ENCODE measurements at regions not wholly inside any gene's neighbourhood (a gene's known extent, or its start where the extent isn't known, plus 50 kb on each side); places are given as distances from the start of the nearest gene placed in this dataset.

DNA sequence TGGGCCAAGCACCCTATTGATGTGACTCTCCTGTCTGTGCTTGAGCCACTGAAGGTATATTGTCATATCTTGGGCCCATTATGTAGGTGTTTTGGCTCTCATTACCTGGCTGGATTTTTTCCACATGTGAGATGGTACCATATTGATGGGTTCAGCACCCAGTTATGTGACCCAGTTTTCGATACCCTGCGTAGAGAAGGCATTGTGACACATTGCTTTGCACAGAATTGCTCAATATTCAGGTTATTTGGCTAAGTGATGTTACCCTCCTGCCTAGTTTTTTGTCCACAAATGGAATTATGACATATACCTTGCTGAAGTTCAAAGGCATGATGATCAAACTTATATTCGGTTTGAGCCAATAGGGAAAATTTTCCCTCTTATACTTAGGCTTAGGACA lies 1007.3 kb upstream of the TSPY4 start:
- TF ChIP-seq CTCF (IDR thresholded peaks at IDR 0.05) (no peak), ZFX (IDR thresholded peaks at IDR 0.05; ENCODE audit: borderline replicate concordance) (no peak)
- H3K27ac ChIP-seq, result no peak overlapping the region

DNA sequence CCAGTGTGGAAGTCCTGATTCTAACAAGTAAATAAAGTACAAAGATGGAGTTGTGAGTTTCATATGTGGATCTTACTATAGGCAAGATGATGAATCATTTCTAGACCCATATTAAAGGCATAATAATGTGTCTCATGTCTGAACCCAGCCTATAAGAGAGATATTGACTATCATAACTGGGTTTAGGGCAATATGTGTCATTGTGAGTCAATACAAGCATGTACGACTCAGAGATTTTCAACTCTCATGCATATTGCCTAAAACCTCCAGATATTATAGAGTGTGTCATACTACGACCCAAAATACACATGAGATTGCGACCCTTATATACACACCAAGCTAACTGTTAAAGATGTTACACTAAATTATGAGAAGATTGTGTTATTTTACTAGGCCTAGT lies 1003.9 kb upstream of the TSPY4 start:
- no peak overlapping the region for H3K27ac ChIP-seq
- TF ChIP-seq CTCF (IDR thresholded peaks at IDR 0.05) (no peak), ZFX (IDR thresholded peaks at IDR 0.05; ENCODE audit: borderline replicate concordance) (no peak)

DNA sequence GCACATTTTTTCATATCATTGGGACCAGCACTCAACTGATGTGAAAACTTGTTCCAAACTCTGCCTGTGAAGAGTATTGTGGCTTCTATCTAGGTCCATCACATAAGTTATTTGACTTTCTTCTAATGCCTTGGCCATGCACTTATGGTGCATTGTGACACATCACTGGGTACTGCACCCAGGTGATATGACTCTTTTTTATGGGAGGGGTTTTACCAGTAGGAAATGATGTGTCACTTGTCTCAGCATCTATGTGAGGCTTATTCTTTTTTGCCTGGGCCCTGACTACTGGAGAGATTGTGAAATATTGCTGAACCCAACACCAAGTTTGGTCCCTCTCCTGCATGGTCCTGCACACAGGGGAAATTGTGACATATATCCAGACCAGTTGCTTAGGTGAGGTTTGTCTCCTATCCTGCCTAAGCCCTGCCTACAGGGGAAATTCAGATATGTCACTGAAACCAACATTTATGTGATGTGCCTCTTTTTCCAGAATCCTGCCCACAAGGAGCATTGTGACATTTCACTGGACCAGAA lies 1001.9 kb upstream of the TSPY4 start:
- TF ChIP-seq CTCF (IDR thresholded peaks at IDR 0.05) (no peak), ZFX (IDR thresholded peaks at IDR 0.05; ENCODE audit: borderline replicate concordance) (no peak)
- H3K27ac ChIP-seq, result no peak overlapping the region

GRCh38 chrY:8336112-8336774 lies 1001.0 kb upstream of the TSPY4 start:
- no peak for TF ChIP-seq CTCF (IDR thresholded peaks at IDR 0.05)
- TF ChIP-seq ZFX (IDR thresholded peaks at IDR 0.05; ENCODE audit: borderline replicate concordance), result no peak
- H3K27ac ChIP-seq, result no peak overlapping the region

GRCh38 chrY:8341000-8341399 lies 996.3 kb upstream of the TSPY4 start:
- H3K27ac ChIP-seq, result no peak overlapping the region
- TF ChIP-seq CTCF (IDR thresholded peaks at IDR 0.05) (no peak), ZFX (IDR thresholded peaks at IDR 0.05; ENCODE audit: borderline replicate concordance) (no peak)

DNA sequence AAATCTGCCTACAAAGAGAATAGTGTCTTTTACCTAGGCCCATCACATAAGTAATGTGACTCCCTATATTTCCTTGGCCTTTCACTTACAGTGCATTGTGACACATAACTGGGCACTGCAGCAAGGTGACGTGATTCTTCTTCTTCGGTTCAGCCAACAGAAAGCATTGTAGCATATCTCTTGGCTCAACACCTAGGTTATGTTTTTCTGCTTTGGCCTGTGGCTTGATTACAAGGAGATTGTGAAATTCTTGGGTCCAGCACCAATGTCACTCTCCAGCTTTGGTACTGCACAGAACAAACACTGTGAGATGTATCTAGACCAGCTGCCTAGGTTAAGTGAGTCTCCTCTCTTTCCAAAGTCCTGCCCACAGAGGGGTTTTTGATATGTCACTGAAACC lies 995.1 kb upstream of the TSPY4 start:
- TF ChIP-seq CTCF (IDR thresholded peaks at IDR 0.05), result no peak
- TF ChIP-seq ZFX (IDR thresholded peaks at IDR 0.05; ENCODE audit: borderline replicate concordance), result no peak
- H3K27ac ChIP-seq, result no peak overlapping the region

DNA sequence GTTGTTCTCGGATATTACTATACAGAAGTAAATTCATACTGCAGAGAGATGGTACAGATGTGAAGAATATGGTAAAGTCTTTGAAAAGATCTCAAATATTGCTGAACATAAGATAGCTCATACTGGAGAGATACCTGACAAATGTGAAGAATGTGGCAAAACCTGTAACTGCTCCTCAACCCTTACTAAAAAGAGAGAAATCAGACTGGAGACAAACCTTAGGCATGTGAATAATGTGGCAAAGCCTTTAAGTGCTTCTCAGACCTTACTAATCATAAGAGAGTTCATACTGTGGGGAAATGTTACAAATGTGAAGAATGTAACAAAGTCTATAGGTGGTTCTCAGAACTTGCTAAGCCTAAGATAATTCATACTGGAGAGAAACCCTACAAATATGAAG lies 986.0 kb upstream of the TSPY4 start:
- no peak for TF ChIP-seq CTCF (IDR thresholded peaks at IDR 0.05)
- TF ChIP-seq ZFX (IDR thresholded peaks at IDR 0.05; ENCODE audit: borderline replicate concordance), result no peak
- no peak overlapping the region for H3K27ac ChIP-seq

Measured in 22Rv1 (cell line).